GM12891 (cell line): ENCODE measurements at regions not wholly inside any gene's neighbourhood (a gene's known extent, or its start where the extent isn't known, plus 50 kb on each side); places are given as distances from the start of the nearest gene placed in this dataset.

Experiments
- PAX5 ChIP-seq: IDR thresholded peaks from 2 replicates; pipeline ENCODE4 v1.6.1; 2011; ENCODE audit warnings: low read length, moderate library complexity, mild to moderate bottlenecking; ENCODE audit not compliant: insufficient read depth, severe bottlenecking
- POLR2A ChIP-seq: IDR thresholded peaks from 2 replicates; pipeline ENCODE4 v1.6.1; 2011; ENCODE audit warnings: low read depth, low read length, control low read depth
- POLR2AphosphoS5 ChIP-seq: IDR thresholded peaks from 2 replicates; pipeline ENCODE4 v1.6.1; 2011; ENCODE audit warnings: low read depth, low read length, control low read depth
- POU2F2 ChIP-seq: IDR thresholded peaks from 2 replicates; pipeline ENCODE4 v1.6.1; 2011; ENCODE audit warnings: low read depth, mild to moderate bottlenecking, control low read depth, low read length, moderate library complexity
- SPI1 ChIP-seq: IDR thresholded peaks from 2 replicates; pipeline ENCODE4 v1.6.1; 2011; ENCODE audit warnings: low read depth, low read length, control low read depth
- TAF1 ChIP-seq: IDR thresholded peaks from 2 replicates; pipeline ENCODE4 v1.6.1; 2011; ENCODE audit warnings: low read depth, low read length, control low read depth

GRCh38 chr7:4519819-4520520 lies 162.1 kb upstream of the FOXK1 start:
- TF ChIP-seq POLR2AphosphoS5 (no peak), POLR2A (no peak), TAF1 (no peak), SPI1 (no peak), POU2F2 (no peak), PAX5 (no peak)
